Activated CD8-positive, alpha-beta memory T cell treated with anti-CD3 and anti-CD28 coated beads for 36 hours (primary cell): ENCODE measurements at regions not wholly inside any gene's neighbourhood (a gene's known extent, or its start where the extent isn't known, plus 50 kb on each side); places are given as distances from the start of the nearest gene placed in this dataset.

ENCODE experiments used
- CTCF ChIA-PET: fragments of 350-600 bp; sonication (Branson Sonifier 250); formaldehyde crosslinking; loops from one replicate; lab custom pipeline; 2021; ENCODE audit warnings: antibody characterized with exemption; lab: Charles Lee
- POLR2A ChIA-PET: fragments of 350-600 bp; sonication (Branson Sonifier 250); formaldehyde crosslinking; loops from one replicate; lab custom pipeline; 2021; ENCODE audit warnings: antibody characterized with exemption; lab: Charles Lee

DNA sequence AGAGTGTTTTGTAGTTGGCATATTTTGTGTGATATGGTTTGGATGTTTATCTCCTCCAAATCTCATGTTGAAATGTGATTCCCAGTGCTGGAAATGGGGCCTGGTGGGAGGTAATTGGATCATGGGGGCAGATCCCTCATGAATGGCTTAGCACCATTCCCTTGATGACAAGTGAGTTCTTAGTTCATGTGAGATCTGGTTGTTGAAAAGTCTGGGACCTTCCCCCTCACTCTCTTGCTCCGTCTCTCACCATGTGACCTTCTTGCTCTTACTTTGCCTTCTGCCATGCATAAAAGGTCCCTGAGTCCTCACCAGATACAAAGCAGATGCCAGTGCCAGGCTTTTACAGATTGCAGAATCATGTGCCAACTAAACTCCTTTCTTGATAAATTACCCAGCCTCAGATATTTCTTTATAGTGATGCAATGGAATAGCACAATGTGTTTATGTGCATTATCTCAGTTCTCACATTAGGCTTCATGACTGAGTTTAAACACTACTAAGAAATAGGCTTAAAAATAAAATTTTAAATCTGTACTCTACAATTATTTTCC is 1348.8 kb downstream of the STIM2 start:
- ChIA-PET POLR2A (no interaction called here), CTCF (no interaction called here)

DNA sequence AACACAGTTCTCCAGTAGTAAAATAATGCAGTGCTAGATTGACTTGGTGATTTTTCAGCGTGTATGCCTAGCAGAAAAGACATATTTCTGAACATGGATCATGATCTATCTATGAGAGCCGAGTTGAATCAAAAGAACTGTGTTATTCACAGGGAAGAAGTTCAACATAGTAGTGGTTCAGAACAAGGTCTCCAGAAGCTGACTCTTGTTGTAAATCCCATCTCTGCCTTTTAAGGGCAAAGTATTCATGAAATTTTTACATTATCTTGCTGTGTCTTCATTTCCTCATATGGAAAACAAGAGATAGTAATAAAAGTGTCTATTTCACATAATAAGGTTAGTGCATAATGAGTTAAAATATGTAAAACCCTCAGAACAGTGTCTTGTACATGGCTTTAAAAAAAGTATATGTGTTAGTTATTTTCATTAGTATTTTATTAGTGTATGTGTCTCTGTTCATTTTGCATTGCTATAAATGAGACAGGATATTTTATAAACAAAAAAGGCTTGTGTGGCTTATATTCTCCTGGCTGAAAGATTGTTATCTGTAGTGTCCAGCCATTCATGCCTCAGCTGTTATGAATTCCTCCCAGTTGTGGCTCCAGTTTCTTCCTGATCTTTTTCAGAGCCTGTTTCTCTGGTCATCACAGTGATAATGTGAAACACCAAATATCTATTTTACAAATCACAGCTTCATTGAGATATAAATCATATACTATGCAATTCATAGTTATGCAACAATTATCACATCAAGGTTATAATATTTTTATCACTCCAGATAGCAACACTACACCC is 1351.2 kb downstream of the STIM2 start:
- CTCF ChIA-PET = no interaction called here
- POLR2A ChIA-PET = no interaction called here

DNA sequence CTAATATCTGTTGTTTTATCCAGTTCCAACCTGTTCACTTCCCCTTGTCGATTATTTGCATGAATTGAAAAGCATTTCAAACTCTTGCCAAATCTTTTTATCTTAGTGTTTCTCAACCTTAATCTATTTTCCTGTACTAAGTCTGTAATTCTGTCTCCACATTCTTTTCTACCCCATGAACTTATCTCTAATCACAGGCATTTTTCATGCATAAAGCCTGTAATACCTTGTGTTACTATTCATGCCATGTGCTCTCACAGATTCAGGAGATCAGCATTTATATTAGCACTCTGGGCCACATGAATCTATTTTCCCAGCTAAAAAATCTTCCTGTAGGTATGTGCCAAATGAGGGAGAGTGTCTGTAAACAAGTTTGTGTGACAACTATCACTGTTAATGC is 1360.9 kb downstream of the STIM2 start:
- ChIA-PET CTCF (no interaction called here), POLR2A (no interaction called here)

DNA sequence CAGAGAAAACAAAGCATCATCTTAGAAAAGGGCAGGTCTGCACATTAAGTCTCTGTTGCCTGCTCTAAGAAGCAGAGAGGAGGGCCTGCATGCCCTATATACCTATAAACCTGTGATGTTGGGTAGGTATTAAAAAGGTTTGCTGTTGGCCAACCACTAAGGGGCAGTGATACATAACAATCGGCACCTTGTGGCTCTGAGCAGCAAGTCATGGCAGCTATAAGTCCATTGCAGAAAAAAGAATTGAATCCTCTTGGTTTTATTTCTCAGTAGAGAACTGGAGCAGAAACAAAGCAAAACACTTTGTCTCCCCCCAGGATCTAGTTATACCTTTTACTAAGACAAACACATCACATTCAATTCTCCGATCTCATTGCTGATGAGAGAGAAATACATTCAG is 1364.4 kb downstream of the STIM2 start:
- POLR2A ChIA-PET = no interaction called here

DNA sequence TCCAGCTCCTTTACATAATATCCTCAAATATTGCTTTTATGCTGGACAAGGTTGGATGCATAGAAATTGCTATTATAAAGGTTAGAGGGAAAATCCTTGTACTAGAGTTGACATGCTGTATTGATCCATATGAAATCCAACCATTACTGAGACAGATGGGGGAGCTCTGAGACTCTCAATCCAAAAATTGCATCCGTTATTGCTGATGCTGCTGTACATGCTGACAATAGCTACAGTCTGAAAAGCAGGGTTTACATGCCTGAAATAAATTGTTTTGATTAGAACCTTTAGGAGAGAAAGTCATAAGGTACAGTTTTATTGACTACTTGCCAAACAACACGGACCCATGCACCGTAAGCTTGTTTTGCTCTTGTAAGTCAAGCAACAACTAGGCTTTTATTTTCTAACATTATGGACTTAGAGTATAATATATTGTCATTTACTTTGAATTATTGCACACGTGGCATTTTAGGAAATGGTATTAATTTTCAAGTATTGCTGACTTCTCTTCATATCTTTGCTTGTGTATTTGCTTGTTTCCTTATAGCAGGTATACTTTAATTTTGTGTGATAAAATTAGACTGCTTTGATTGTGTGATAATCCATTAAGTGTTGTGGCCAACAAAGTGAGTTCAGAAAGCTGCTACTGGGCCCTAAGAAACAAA is 1365.2 kb downstream of the STIM2 start:
- POLR2A ChIA-PET = no interaction called here
- CTCF ChIA-PET = no interaction called here

More for the DNA sequence above, 1364.4 kb downstream of the STIM2 start:
- CTCF ChIA-PET = no interaction called here

DNA sequence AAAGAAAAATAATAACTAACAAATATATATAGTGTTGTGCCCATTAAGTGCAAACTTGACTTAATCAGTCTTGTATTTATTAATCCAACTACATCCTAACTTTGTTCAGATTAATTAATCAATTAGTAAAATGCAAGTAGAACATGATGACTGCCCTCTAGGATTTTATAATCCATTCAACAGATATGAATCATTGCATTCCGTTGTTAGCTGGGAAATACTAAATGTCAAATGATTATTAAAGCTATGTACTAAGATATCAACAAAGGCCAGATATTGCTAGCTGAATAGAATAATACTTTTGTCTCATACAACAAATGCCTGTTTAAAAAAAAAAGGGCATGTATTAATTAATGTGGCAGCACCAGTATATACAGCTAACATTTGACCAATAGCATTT is 1366.3 kb downstream of the STIM2 start:
- CTCF ChIA-PET = no interaction called here

DNA sequence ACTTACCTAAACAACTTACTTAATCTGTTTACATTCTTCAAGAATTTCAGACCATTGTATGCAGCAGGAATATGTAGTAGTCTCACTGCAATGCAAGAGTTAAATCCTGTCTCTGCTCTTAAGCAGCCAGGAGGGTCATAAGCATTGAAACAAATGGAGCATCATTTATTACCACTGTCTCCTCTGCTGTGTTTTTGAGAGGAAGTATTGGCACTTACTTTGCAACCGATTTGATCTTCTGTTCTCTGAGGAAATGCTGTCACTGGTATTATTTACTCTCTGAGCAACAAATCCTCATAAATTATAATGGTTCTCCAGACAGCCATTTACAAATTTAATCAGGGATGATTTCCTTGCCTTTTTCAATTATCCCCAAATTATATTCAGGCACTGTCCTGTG is 1367.1 kb downstream of the STIM2 start:
- ChIA-PET POLR2A (no interaction called here), CTCF (no interaction called here)

More for the DNA sequence above, 1366.3 kb downstream of the STIM2 start:
- POLR2A ChIA-PET = no interaction called here

DNA sequence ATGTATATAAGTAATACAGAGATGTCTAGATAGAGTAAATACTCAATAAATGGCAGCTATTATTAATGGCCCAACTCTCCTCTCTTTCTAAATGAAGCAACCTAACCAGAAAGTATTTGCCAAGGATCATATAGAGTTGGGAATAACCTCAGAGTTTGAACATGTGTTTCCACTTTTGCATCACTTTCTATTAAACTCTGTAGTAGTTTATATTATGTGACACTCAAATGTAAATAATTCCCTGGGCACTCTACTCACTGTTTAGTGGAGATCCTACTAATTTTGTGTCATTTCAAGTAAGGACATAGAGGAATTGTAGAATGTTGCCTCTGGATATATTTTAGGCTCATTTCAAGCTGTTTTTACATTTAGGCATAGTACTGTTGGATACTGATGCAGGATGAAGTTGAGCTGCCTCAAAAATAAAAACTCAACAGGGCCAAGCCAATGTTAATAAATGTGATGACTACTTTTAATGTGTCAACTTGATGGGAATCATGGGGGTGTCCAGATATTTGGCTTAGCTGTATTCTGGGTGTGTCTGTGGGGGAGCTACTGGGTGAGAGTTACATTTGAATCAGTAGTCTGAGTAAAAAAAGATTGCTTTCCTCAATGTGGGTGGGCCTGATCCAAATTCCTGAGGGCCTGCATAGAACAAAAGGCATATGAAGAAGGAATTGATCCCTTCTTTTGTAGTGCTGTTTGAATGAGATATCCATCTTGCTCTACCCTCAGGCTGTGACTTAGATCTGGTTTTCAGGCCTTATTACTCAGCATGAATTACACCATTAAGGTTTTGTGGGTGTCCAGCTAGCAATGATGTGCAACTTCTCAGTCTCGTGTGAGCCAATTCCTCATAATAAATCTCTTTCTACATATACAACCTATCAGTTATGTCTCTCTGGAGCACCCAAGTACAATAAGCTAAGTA is 1368.2 kb downstream of the STIM2 start:
- ChIA-PET POLR2A (no interaction called here), CTCF (no interaction called here)

DNA sequence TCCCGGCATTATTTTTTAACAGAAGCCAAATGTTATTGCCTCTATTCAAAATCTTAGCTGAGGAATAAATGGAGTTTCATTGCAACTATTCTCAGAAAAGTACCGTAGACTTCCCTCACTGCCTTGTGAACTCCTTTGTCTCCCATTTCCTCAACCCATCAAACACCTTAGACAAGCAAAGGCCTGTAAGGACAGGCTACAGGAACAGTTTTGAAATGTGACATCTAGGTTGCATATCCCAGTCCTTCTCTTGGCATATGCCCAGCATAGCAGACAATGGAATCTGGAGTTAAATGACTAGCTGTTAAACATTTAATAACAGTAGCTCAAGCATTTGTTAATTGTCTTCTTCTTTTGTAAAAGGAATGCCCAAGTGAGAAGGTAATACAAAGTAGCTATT is 1371.7 kb downstream of the STIM2 start:
- ChIA-PET POLR2A (no interaction called here), CTCF (no interaction called here)

DNA sequence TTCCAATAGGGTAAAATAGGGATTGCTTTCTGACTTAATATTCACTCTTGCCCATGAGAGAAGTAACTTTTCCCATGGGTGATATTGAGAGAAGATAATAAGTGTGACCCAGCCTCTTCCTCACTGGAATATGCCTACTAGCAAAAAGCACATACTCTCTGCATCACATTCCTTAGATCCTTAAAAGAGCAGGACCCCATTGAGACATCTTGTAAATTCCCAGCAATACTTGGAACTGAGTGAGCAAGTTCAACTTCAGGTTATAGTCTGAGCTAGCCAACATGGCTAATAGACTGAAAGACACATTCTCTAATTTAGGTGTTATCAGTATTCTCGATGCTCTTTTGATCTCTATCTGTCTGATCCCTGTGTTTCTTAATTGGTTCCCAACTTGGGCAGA is 1372.3 kb downstream of the STIM2 start:
- POLR2A ChIA-PET = no interaction called here
- CTCF ChIA-PET = no interaction called here

DNA sequence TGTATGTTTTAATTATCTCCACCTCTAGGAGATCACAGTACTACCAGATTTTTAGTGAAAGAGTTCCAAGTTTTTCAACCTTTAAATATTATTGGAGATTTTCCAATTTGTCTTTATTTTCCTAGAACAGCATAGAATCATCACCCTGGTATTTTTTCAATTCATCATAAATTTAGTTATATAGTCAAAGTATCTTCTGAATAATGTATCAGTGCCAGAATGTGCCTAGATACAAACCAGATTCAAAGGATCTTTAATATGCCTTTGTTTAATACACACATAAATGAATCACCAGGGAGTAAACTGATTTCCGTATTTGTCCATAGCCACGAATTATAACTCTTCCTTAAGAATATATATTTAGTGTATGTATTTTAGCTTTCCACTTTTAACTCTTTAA is 1373.1 kb downstream of the STIM2 start:
- POLR2A ChIA-PET = no interaction called here
- CTCF ChIA-PET = no interaction called here

DNA sequence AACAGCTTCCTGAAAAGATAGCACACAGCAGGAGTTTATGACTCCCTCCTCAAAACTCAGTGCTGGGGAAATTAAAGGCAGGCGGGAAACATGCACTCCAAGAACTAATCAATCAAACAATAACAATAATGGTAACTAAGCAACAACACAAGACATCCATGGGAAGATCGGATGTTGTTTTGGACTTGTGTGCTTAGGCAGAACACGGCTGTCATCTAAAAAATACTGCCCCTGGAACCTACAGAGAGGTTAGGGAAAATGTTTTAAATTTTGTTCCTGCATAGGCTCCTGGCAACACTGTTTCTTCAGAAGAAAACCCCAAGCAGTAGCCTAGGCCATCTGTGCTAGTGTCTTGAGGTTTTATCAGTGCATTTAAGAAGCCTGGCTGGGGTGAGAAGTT is 1378.2 kb downstream of the STIM2 start:
- CTCF ChIA-PET = no interaction called here
- POLR2A ChIA-PET = no interaction called here

DNA sequence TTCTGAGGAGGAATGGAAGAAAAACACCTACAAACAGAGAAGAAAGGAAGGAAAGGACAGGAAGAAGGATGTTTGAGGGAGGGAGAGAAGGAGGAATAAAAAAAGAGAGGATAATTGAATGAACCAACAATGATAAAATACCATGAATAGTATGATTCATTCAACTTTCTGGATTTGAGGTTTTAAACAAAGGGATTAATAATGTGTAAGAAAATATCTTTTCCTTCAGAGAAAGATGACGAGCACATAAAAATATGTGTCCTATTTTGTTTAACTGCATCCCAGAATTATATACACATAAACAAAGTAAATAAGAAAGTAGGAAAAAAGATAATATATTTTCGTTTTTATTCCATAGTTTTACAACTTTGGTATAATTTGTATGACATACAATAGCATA is 1380.4 kb downstream of the STIM2 start:
- ChIA-PET POLR2A (no interaction called here), CTCF (no interaction called here)

DNA sequence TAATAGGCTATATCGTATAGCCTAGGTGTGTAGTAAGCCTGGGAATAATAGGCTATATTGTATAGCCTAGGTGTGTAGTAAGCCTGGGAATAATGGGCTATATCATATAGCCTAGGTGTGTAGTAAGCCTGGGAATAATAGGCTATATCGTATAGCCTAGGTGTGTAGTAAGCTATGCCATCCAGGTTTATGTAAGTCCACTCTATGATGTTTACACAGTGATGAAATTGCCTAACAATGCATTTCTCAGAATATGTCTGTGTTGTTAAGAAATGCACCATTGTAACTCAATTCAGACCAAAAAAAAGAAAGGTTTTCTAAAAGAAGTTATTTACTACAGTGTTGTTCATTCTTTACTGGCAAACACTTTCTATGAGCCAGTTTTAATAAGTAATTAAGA is 1387.2 kb downstream of the STIM2 start:
- ChIA-PET POLR2A (no interaction called here), CTCF (no interaction called here)

DNA sequence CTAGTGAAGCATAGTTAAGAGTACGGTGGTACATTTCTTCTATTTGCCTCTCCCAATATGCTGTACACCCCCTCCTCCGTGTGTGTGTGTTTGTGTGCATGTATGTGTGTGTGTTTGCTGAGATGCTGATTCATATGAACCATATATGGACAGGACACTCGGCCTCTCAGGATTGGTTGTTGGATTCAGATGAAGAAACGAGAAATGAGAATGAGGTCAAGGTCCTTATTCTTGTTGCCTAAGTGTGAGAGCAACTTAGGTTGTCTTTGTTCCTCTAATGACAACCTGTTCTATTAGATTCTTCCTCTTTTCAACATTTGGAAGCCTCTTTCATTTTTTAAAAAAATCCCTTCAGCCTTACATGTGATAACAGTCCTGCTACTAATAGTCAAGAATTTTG is 1387.6 kb downstream of the STIM2 start:
- CTCF ChIA-PET = no interaction called here
- POLR2A ChIA-PET = no interaction called here

DNA sequence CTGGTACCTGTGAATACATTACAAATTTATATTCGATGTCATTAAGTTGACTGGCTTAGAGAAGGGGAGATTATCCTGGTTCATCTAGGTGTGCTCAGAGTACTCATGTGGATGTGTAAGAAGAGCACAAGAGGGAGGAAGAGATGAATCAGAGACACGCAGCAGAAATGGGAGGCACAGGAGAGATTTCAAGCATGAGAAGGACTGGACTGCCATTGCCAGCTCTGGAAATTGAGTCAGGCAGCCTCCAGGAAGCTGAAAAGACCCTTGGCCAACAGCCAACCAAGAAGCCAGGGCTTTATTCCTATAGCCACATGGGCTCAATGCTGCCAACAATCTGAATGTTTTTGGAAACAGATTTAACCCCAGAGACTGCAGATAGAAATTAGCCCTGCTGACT is 1390.0 kb downstream of the STIM2 start:
- CTCF ChIA-PET = no interaction called here
- POLR2A ChIA-PET = no interaction called here

DNA sequence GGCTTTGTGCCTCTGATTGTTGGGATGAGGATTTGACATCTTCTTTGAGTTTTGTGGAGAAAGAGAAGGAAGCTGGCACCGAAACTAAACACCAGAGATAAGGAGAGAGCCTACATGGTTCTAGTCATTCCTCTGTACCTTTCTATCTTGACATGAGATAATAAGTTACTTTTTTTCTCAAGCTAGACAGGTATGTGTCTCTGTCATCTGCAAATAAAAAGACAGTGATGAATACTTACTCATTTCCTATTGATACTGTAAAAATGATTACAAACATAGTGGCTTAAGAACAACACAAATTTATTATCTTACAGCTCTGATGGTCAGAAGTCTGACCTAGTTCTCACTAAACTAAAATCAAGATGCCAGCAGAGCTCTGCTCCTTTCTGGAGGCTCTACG is 1391.2 kb downstream of the STIM2 start:
- CTCF ChIA-PET = no interaction called here
- POLR2A ChIA-PET = no interaction called here

DNA sequence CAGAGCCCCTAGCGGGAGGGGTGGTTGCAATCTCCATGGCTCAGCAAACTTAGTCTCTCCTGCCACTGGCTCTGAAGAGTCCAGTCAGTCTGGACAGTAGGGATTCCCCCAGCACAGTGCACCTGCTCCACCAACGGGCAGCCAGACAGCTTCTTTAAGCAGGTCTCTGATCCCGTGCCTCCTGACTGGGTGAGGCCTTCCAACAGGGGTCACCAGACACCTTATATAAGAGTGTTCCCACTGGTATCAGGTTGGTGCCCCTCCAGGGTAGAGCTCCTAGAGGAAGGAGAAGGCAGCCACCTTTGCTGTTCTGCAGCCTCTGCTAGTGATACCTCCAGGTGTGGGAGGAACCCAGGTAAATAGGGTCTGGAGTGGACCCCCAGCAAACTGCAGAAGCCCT is 1393.4 kb downstream of the STIM2 start:
- CTCF ChIA-PET = no interaction called here
- POLR2A ChIA-PET = no interaction called here

DNA sequence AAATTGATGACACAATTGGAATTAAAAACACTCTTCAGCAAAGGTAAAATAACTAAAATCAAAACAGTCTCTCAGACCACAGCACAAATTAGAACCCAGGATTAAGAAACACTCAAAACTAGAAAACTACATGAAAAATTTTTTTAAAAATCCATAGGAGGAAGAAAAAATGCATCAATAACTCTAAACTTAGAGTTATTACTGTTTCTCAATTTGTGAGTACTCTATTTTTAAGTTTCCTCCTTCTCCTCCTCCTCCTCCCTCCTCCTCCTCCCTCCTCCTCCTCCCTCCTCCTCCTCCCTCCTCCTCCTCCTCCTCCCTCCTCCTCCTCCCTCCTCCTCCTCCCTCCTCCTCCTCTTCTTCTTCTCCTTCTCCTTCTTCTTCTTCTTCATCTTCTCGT is 1395.7 kb downstream of the STIM2 start:
- POLR2A ChIA-PET = no interaction called here
- CTCF ChIA-PET = no interaction called here

DNA sequence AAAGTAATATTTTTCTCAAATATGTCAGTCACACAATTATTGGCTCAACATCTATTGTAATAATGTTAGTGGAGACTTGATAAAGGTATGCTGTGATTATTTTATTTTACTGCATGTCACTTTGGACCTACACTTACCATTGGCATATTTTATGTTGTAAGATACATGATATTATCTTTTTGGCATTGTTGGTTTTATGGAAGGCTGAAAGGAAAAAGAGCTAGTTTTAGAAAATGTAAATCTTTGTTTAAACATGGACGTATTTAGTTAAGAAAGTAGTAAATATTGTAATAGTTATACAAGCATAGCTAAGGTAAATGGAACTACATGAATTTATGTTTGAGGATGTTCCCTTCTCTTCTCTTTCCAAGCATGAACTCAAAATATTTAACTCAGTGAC is 1399.3 kb downstream of the STIM2 start:
- CTCF ChIA-PET = no interaction called here

More for the DNA sequence above, 1399.3 kb downstream of the STIM2 start:
- POLR2A ChIA-PET = no interaction called here
